ENCODE measurements at regions not wholly inside any gene's neighbourhood (a gene's known extent, or its start where the extent isn't known, plus 50 kb on each side); places are given as distances from the start of the nearest gene placed in this dataset.
A peak's percentile ranks its signal among the peaks of the same experiment; 100 is the strongest.

DNA sequence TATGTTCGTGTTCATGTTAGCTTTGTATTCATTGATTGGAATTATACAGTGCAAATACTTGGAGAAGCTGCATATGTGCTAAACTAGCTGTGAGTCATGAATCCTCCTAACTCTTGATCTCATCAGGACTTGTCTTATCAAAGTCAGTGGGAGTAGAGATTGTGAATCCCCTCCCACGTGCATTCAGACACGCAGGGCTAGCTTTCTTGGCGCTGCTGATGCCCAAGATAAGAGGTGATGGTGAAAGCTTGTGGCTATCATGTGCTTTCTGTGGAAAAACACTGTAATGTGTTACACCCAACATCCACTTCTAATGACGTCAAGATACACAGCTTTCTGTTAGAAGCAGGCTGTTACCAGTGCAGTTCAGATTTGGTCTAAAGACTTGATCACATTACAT is 348.7 kb upstream of the HAND2 start:
- H3K9me3 ChIP-seq (replicated peaks; ENCODE audit: control insufficient read depth, insufficient read depth, low read depth, low read length) = no peaks in the 10 kb centered on the region
- FAIRE-seq = no peak
- DNase-seq (ENCODE audit: extremely low read depth in 1 of 4, low spot score in 3 of 4) = peak in 3 of 4 experiments; percentile 6 to 12 (median 7)
- intact Hi-C loops (cut with micrococcal nuclease) = no loop called here
- H3K4me3 ChIP-seq = no peak overlapping the region
- no peaks in the 10 kb centered on the region for H3K9me1 ChIP-seq (ENCODE audit: control insufficient read depth, insufficient read depth, low read length)
- H4K20me1 ChIP-seq (replicated peaks; ENCODE audit: control insufficient read depth, insufficient read depth, low read length) = no peaks in the 10 kb centered on the region
- no peak overlapping the region for H3K4me2 ChIP-seq (ENCODE audit: insufficient read depth, low read length)
- in situ Hi-C loops (cut with MboI) = no loop called here
- CTCF ChIA-PET (ENCODE audit: low intra/inter-chr PET ratio) = no interaction called here
- no peak overlapping the region for H3K27ac ChIP-seq (ENCODE audit: extremely low read depth, low read depth, low read length)
- BruUV-seq (replicated peaks) = no TSS peak
- POLR2A ChIA-PET = interaction anchor here (0.7 to 1.3 kb wide), 3 partner anchors 9 to 1679 kb away, joined by 3 read pairs; no protein-coding TSS in a partner anchor
- H3K4me1 ChIP-seq (replicated peaks in 1 of 2; ENCODE audit: control insufficient read depth in 2 of 2, insufficient read depth in 2 of 2, low read length in 2 of 2) = no peaks in the 10 kb centered on the region
- WGBS (ENCODE audit: insufficient coverage, low coverage, missing lambda C conversion rate) = 1% methylated on average over 5 of the region's 5 CpGs
- H3K27me3 ChIP-seq (ENCODE audit: control insufficient read depth in 2 of 2, insufficient read depth in 2 of 2, low read length in 2 of 2) = no peaks in the 10 kb centered on the region
- no peaks in the 10 kb centered on the region for H3K36me3 ChIP-seq (ENCODE audit: control insufficient read depth, insufficient read depth, low read length)
- no peak overlapping the region for H3K9ac ChIP-seq (ENCODE audit: insufficient read depth in 1 of 2, low read depth in 2 of 2, low read length in 2 of 2)
- H2AFZ ChIP-seq (ENCODE audit: low read depth, low read length) = no peak overlapping the region
- TF ChIP-seq CCNT2 (IDR thresholded peaks at IDR 0.05; ENCODE audit: borderline replicate concordance, extremely low read depth, insufficient read length, low read depth, low read length) (no peak), MTA1 (IDR thresholded peaks at IDR 0.05; ENCODE audit: borderline replicate concordance) (peak; percentile 79; the same call in 1 of the 2 replicates), MEIS2 (IDR thresholded peaks at IDR 0.05; ENCODE audit: partially characterized antibody) (peak; percentile 34), RBBP5 (IDR thresholded peaks at IDR 0.05; ENCODE audit: borderline replicate concordance, insufficient read depth, low read length, poor library complexity, severe bottlenecking) (no peak), CREM (IDR thresholded peaks at IDR 0.05; ENCODE audit: low read depth) (peak; percentile 21; the same call in 1 of the 2 replicates), BACH1 (tag; IDR thresholded peaks at IDR 0.05) (peak; percentile 55; the same call in 1 of the 2 replicates), BDP1 (IDR thresholded peaks at IDR 0.05; ENCODE audit: insufficient read depth, insufficient read length) (no peak), ELF1 (tag; IDR thresholded peaks at IDR 0.05) (no peak), CBFA2T2 (conservative IDR thresholded peaks at IDR 0.05) (0 out of 2 replicates have a peak, but pooled peaks have one; percentile 6), ATF7 (IDR thresholded peaks at IDR 0.05) (peak; percentile 75), RNF2 (IDR thresholded peaks at IDR 0.05) (no peak), NCOR1 (IDR thresholded peaks at IDR 0.05) (no peak), JUND (IDR thresholded peaks at IDR 0.05; ENCODE audit: borderline replicate concordance, low read depth, low read length) (no peak; the same call in 1 of the 2 replicates), JUND (tag; IDR thresholded peaks at IDR 0.05; ENCODE audit: borderline replicate concordance, low read depth, low read length) (peak; percentile 79; the same call in 2 of the 3 replicates), CTBP1 (IDR thresholded peaks at IDR 0.05; ENCODE audit: borderline replicate concordance) (peak; percentile 38; the same call in 1 of the 2 replicates), ATF1 (CRISPR knock-in tag; IDR thresholded peaks at IDR 0.05) (no peak), ATF1 (tag; IDR thresholded peaks at IDR 0.05) (peak; percentile 79), CBFA2T3 (IDR thresholded peaks at IDR 0.05) (peak; percentile 41; the same call in 1 of the 2 replicates), TEAD1 (CRISPR knock-in tag; IDR thresholded peaks at IDR 0.05) (peak in 1 of 2 experiments; percentile 25; a peak in 1 of 4 replicates), FOSL1 (tag; conservative IDR thresholded peaks at IDR 0.05) (peak; percentile 48; the same call in 1 of the 2 replicates), SMARCE1 (IDR thresholded peaks at IDR 0.05) (peak; percentile 73; the same call in 1 of the 2 replicates)
- TF ChIP-seq, protein P1, sequence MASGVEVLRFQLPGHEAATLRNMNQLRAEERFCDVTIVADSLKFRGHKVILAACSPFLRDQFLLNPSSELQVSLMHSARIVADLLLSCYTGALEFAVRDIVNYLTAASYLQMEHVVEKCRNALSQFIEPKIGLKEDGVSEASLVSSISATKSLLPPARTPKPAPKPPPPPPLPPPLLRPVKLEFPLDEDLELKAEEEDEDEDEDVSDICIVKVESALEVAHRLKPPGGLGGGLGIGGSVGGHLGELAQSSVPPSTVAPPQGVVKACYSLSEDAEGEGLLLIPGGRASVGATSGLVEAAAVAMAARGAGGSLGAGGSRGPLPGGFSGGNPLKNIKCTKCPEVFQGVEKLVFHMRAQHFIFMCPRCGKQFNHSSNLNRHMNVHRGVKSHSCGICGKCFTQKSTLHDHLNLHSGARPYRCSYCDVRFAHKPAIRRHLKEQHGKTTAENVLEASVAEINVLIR (CRISPR knock-in tag; IDR thresholded peaks at IDR 0.05) = no peak
- TF ChIP-seq, protein P2, sequence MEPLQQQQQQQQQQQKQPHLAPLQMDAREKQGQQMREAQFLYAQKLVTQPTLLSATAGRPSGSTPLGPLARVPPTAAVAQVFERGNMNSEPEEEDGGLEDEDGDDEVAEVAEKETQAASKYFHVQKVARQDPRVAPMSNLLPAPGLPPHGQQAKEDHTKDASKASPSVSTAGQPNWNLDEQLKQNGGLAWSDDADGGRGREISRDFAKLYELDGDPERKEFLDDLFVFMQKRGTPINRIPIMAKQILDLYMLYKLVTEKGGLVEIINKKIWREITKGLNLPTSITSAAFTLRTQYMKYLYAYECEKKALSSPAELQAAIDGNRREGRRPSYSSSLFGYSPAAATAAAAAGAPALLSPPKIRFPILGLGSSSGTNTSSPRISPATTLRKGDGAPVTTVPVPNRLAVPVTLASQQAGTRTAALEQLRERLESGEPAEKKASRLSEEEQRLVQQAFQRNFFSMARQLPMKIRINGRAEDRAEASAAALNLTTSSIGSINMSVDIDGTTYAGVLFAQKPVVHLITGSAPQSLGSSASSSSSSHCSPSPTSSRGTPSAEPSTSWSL (CRISPR knock-in tag; IDR thresholded peaks at IDR 0.05; ENCODE audit: borderline replicate concordance) = no peak
- no peak for ATAC-seq
- H3K79me2 ChIP-seq (ENCODE audit: control insufficient read depth, insufficient read depth, low read length) = no peaks in the 10 kb centered on the region

All from K562 (cell line).